Keratinocyte (primary cell): ENCODE measurements at regions not wholly inside any gene's neighbourhood (a gene's known extent, or its start where the extent isn't known, plus 50 kb on each side); places are given as distances from the start of the nearest gene placed in this dataset.

ENCODE experiments used
- EZH2 ChIP-seq: IDR thresholded peaks from one replicate; pipeline ENCODE4 v1.6.1; 2012; ENCODE audit warnings: inconsistent platforms, mild to moderate bottlenecking, low read length, moderate library complexity
- TF ChIP-seq, protein P1 (sequence below), 3 experiments: IDR thresholded peaks in 1 of 3; conservative IDR thresholded peaks in 1 of 3; optimal IDR thresholded peaks in 1 of 3; 2 replicates in 2 of 3; 3 replicates in 1 of 3; pipeline versions ENCODE3 to v1.5.1; 2011; ENCODE audit warnings: low read length in 3 of 3, mild to moderate bottlenecking in 3 of 3, moderate library complexity in 2 of 3, control low read depth in 1 of 3, inconsistent platforms in 1 of 3; ENCODE audit not compliant: insufficient read depth in 2 of 3; ENCODE audit errors: extremely low read depth in 1 of 3

DNA sequence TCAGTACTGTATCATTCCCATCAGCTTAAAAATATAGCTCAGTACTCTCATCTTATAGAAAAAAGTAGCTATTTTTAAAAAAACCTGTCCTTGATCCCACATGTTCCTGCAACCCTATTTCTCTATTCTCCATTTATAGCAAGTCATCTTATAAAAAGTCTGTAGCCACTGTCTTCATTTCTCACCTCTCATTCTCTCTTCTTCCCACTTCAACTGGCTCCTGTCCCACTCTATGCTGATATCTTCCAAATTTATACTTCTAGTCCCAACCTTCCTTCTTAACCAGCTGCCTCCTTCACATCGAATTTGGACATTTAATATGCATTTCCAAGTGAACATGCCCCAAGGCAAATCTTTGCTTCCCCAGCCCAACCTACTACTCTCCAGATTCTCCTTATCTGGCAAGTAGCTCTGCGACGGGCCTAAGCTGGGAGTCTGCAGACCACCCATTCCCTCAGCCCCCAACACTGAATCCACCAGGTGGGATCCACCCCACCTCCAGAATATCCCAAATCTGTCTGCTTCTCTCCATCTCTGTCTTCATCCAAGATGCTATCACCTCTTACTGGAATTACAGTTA lies 52.0 kb upstream of the TANC2 start:
- TF ChIP-seq, protein P1, sequence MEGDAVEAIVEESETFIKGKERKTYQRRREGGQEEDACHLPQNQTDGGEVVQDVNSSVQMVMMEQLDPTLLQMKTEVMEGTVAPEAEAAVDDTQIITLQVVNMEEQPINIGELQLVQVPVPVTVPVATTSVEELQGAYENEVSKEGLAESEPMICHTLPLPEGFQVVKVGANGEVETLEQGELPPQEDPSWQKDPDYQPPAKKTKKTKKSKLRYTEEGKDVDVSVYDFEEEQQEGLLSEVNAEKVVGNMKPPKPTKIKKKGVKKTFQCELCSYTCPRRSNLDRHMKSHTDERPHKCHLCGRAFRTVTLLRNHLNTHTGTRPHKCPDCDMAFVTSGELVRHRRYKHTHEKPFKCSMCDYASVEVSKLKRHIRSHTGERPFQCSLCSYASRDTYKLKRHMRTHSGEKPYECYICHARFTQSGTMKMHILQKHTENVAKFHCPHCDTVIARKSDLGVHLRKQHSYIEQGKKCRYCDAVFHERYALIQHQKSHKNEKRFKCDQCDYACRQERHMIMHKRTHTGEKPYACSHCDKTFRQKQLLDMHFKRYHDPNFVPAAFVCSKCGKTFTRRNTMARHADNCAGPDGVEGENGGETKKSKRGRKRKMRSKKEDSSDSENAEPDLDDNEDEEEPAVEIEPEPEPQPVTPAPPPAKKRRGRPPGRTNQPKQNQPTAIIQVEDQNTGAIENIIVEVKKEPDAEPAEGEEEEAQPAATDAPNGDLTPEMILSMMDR (optimal IDR thresholded peaks at IDR 0.05 in 1 of 3, IDR thresholded peaks at IDR 0.05 in 1 of 3, conservative IDR thresholded peaks at IDR 0.05 in 1 of 3; ENCODE audit: extremely low read depth in 1 of 3, insufficient read depth in 2 of 3, low read length in 3 of 3), result no peak
- TF ChIP-seq EZH2, result no peak
